HK-2 (cell line): ENCODE measurements at regions not wholly inside any gene's neighbourhood (a gene's known extent, or its start where the extent isn't known, plus 50 kb on each side); places are given as distances from the start of the nearest gene placed in this dataset.
"Not testable (repeated sequence)": the region's sequence is repeated elsewhere in the genome, so short reads cannot be mapped to it uniquely, and the experiment has no call there.

Experiments
- DNase-seq: peaks from one replicate; pipeline ENCODE4 v3.0.0-alpha.2; 2018; ENCODE audit not compliant: unreplicated experiment

DNA sequence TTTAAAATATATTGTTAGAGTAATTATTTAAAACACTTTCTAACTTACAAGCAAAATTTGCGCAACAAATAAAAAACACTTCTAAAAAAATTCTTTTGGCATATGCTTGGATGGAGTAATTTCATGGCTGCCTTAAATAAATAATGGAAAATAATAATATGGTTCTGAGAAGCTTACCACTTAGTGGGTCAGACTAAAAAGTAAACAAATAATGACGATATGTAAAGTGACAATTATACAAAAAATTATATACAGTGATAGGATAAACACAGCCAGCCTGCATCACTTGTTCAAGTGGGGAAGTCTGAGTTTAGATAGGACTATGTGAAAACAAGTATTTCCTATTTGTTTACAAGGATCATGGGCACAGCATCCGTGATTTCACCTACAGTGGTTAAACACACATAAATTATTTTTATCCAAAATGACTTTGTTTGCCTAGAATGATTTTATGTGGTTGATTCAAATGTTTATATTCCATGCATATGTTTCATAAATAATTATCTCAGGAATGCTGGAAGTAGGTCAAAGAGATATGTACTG lies 141.7 kb upstream of the SEMA3D start:
- DNase-seq, result no peak

- DNase-seq, result no peak
Observed at GRCh38 chr7:85324145-85324799, 137.4 kb upstream of the SEMA3D start.

DNA sequence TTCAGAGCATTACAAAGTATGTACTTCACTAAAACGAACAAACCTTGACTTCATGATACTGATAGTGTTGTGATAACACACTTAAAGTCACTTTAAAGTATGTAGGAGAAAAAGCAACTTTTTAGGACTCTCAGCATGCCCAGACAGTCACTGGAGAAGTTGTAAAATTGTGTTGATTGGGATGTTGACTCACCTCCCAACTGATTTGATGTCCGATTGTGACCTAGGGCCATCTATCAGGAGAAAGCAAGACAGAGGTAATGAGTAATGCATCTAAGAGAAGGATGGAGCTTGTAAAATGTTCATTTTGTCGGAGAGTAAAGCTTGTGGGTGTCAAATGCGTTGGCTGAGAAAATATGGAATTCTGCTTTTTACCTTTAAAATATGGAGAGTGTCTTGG lies 135.4 kb upstream of the SEMA3D start:
- no peak for DNase-seq

GRCh38 chr7:85320699-85321476 lies 134.0 kb upstream of the SEMA3D start:
- DNase-seq, result no peak

DNA sequence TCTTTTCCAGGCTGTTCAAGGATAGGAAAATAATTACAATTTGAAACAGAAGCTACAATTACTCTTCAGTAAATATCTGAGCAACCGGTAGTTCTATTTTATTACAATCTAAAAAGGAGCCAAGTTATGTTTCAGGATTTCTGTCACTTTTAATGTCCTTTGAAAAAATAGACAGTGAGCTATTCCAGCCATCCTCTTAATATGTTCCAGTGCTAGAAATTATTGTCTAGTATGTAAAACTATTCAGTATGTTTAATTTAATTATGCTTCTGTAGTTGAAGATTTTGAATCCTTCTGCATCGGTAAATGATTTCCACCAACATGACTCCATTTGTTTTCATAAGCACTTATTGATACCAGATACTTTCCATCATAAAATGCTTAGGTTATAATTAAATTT lies 129.6 kb upstream of the SEMA3D start:
- DNase-seq, result no peak

DNA sequence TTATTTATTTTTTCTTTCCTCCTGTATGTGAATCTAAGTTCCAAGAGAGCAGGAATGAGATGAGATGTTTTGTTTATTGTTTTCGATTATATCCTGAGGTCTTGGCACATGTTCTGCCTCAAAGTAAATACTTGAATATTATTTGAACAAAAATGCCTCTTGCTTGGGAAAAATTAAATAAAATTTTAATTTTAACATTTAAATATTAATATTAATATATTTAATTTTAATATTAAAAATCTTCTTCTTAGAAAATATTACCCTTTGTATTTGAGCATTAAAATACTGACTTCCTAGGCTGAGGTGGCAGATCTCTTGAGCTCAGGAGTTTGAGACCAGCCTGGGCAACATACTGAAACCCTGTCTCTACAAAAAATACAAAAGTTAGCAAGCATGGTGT lies 123.4 kb upstream of the SEMA3D start:
- no peak for DNase-seq

GRCh38 chr7:85306115-85306514 lies 119.3 kb upstream of the SEMA3D start:
- DNase-seq, result no peak

- DNase-seq, result no peak
Observed at GRCh38 chr7:85294176-85294575, 107.3 kb upstream of the SEMA3D start.

DNA sequence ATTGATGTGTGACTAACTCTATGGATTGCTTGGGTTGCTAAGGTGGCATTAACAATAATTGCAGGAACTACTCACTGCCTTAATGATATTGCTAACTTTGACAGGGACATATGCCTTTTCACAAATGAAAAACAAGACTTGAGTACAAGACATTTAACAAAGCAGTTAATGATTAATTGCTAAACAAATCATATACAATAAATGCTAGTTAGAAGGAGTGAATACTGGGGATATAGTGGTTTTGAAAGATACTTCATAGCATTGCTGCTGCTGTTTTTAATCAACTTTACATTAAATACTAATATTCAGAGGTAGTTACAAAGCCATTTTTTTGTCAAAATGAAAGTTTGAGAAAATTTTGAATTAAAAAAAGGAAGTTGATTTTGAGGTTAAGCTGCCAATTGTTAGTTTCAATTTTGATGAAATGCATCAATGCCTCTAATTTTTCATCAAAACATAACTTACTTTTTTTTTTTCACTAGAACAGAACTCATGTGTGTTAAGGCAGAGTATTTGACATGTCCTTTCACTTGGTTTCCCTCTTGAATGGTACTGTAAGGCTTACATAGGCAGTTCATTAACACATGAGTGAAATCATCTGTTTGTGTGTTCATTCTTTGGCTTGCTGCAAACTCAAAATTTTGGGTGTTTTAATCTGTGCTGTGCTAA lies 106.2 kb upstream of the SEMA3D start:
- no peak for DNase-seq

DNA sequence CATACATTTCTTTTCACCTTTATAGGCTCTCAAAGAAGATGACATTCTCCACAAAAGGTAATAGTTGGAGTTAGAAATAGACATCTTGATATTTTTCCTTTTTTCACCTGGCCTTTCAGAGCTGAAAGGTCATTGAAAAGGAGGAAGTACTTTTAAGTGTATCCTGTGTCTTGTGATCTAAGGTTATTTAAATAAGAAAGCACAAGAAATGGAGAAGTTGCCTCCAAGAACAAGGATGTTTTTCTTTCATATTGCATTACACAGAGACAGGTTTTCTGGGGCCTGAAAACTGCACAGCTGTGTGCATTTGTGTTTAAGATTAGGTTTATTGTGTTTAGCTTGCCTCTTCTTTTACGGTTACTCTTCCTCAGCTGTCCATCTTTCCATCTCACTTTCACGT lies 103.4 kb upstream of the SEMA3D start:
- no peak for DNase-seq

DNA sequence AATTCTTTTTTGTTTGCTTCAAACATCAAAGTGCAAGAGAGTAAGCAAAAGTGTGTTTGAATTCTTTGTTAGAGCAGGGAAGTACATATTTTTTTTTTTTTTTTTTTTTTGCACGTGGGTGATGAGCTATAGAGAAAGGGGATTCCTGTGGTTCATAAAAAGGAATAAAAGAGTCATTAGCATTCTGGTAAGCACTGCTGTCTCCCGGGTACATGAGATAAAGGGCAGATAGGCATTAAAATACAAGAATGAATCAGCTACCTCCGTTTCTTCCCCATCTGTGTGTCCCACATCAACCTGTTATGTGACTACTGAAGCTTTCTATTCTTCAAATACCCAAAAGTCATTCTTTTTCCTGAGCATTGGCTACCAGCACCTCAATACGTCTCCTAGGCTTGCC lies 102.4 kb upstream of the SEMA3D start:
- DNase-seq, result no peak

- no peak for DNase-seq
Observed at GRCh38 chr7:85287106-85287825, 100.4 kb upstream of the SEMA3D start.

GRCh38 chr7:85286446-85286845 lies 99.6 kb upstream of the SEMA3D start:
- DNase-seq, result no peak

DNA sequence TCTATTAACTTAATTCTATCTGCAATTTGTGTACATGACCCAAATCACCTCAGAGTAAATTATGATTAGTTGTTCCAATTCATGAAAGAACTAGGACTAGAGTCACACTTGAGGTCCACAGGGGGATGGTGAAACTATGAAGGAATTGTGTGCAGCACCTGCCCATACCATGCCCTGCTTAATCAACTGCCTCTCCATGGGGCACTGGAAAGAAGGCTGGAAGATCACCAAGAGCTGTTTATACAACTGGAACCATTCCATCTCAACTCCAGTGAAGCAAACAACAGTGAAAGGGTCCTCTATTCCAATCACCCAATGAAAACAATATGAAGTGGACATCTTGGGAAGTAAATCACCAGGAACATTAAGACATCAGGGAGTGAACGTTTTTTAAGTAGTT lies 98.7 kb upstream of the SEMA3D start:
- DNase-seq, result no peak

GRCh38 chr7:85275204-85275603 lies 88.3 kb upstream of the SEMA3D start:
- DNase-seq, result no peak

DNA sequence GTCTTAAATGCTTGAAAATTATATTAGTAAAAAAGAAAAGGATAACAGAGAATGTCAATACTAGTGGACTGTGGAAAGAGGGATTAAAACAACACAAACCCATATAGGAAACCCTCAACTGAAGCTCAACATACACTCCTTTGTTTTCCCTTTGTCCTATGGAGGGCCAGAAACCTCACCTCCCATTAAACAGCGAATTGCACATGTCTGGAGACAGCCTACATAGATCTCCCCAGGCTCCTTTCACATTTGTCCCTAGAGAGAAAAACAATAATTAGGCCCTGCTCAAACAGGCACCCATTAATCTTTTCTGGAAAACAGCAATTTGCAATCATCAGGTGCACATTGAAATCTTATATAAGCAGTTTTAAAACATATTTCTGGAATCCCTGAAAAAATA lies 87.6 kb upstream of the SEMA3D start:
- no peak for DNase-seq

GRCh38 chr7:85262891-85263290 lies 76.0 kb upstream of the SEMA3D start:
- DNase-seq, result no peak

DNA sequence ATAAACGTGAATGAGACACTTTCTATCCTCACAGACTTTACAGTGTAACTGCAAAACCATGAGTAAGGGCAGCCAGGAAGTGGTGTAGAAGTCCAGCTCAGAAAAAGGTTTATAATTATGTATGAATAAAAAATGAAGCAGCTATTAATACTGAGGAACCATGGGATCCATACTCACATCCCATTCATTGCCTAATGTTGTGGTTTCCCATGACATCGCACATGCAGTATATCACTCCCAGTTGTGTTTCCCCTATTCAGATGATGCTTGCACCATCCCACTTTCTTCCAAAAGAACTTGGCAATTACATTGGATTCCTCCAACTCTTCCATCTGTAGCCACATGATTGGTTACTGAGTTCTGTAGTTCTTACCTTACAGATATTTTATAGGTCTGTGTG lies 74.5 kb upstream of the SEMA3D start:
- DNase-seq, result no peak

DNA sequence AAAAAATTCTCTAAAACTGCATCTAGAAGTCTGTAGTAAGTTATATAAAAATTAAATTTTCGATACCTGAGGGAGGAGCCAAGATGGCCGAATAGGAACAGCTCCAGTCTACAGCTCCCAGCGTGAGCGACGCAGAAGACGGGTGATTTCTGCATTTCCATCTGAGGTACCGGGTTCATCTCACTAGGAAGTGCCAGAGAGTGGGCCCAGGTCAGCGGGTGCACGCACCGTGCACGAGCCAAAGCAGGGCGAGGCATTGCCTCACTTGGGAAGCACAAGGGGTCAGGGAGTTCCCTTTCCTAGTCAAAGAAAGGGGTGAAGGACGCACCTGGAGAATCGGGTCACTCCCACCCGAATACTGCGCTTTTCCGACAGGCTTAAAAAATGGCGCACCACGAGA lies 62.9 kb upstream of the SEMA3D start:
- not testable (repeated sequence) for DNase-seq

DNA sequence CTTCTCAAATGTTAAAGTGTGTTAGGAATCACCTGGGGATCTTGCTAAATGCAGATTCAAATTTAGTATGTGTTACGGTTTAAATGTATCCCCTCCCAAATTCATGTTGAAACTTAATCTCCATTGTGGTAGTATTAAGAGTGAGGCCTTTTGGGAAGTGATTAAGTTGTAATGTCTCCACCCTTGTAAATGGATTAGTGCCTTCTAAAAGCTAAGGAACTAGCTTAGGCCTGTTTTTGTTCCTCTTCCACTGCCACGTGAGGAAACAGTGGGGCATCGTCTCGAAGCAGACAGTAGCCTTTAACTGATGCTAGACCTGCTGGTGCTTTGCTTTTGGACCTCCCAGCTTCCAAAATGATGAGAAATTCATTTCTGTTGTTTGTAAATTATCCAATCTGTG lies 52.3 kb upstream of the SEMA3D start:
- DNase-seq, result no peak

DNA sequence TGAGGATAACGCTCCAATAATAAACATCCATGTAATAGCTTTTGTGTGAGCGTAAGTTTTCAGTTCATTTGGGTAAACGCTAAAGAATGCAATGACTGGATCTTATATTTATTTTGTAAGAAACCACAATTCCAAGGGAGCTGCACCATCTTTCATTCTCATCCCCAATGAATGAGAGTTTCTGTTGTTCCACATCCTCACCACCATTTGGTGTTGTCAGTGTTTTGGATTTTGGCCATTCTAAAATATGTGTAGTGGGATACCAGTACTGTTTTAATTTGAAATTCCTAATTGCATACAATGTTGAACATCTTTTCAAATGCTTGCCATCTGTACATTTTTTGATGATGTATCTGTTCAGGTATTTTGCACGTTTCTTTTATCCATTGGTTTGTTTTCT lies 50.9 kb upstream of the SEMA3D start:
- no peak for DNase-seq
